PC-9 (cell line): ENCODE measurements at regions not wholly inside any gene's neighbourhood (a gene's known extent, or its start where the extent isn't known, plus 50 kb on each side); places are given as distances from the start of the nearest gene placed in this dataset.
"Not testable (repeated sequence)": the region's sequence is repeated elsewhere in the genome, so short reads cannot be mapped to it uniquely, and the experiment has no call there.

Experiments
- EZH2 ChIP-seq: fragments of 200-600 bp; sonication (generic); IDR thresholded peaks from 2 replicates; pipeline ENCODE4 v1.8.0; 2017; ENCODE audit warnings: antibody characterized with exemption, low read depth
- TF ChIP-seq, protein P1 (sequence below): fragments of 200-600 bp; sonication (generic); conservative IDR thresholded peaks from 2 replicates; pipeline ENCODE4 v1.6.1; 2017; ENCODE audit warnings: mixed run types, antibody characterized with exemption, mild to moderate bottlenecking, moderate library complexity

DNA sequence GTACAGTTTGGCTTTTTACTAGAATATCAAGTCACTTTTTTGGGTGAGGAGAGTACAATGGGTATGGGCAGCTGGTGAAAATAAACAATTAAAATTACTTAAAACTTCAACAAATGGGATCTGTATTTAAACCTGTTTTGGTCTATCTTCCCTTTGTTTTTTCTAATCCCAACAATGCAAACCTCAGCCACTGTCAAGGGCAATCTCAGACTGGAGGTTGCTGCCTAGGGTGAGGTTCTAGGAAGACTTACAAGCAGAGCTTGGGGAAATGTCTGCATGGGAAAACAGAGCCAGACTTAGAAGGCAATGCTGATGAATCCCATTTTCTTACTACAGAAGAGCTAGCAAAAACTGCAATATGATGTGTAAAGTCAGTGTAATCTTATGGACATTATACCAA, 1515.3 kb upstream of the TPTE start:
- TF ChIP-seq, protein P1, sequence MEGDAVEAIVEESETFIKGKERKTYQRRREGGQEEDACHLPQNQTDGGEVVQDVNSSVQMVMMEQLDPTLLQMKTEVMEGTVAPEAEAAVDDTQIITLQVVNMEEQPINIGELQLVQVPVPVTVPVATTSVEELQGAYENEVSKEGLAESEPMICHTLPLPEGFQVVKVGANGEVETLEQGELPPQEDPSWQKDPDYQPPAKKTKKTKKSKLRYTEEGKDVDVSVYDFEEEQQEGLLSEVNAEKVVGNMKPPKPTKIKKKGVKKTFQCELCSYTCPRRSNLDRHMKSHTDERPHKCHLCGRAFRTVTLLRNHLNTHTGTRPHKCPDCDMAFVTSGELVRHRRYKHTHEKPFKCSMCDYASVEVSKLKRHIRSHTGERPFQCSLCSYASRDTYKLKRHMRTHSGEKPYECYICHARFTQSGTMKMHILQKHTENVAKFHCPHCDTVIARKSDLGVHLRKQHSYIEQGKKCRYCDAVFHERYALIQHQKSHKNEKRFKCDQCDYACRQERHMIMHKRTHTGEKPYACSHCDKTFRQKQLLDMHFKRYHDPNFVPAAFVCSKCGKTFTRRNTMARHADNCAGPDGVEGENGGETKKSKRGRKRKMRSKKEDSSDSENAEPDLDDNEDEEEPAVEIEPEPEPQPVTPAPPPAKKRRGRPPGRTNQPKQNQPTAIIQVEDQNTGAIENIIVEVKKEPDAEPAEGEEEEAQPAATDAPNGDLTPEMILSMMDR, result not testable (repeated sequence)
- TF ChIP-seq EZH2, result not testable (repeated sequence)
